Activated T-cell treated with anti-CD3 and anti-CD28 coated beads, Interleukin-2, amount 50 U/mL, for 72 hours (primary cell): ENCODE measurements at regions not wholly inside any gene's neighbourhood (a gene's known extent, or its start where the extent isn't known, plus 50 kb on each side); places are given as distances from the start of the nearest gene placed in this dataset.

Experiments used
- ATAC-seq, 2 donors: fragments of 150-1000 bp; cut with Tn5 transposase; replicated peaks in 1 of 2; 2 replicates each; pipeline ENCODE4 v1.10.0; 2021; ENCODE audit warnings: moderate library complexity in 2 of 2, mild to moderate bottlenecking in 1 of 2
- DNase-seq, 2 donors: peaks; one replicate each; pipeline ENCODE4 v3.0.0; 2021 to 2022; ENCODE audit warnings: mixed read lengths in 1 of 2
- H3K27ac Mint-ChIP-seq: one replicate; pipeline ENCODE4 v1.8.0; 2022; ENCODE audit warnings: mild to moderate bottlenecking, moderate library complexity, mixed read lengths
- H3K27me3 Mint-ChIP-seq: one replicate; pipeline ENCODE4 v1.8.0; 2022; ENCODE audit warnings: low read depth, mixed read lengths
- H3K36me3 Mint-ChIP-seq, 2 donors: one replicate each; pipeline ENCODE4 v1.8.0; 2022; ENCODE audit warnings: mixed read lengths in 2 of 2, mild to moderate bottlenecking in 1 of 2; ENCODE audit not compliant: insufficient read depth in 2 of 2
- H3K4me1 Mint-ChIP-seq: one replicate; pipeline ENCODE4 v1.8.0; 2022; ENCODE audit warnings: low read depth, mixed read lengths
- H3K4me3 Mint-ChIP-seq, 2 donors: one replicate each; pipeline ENCODE4 v1.8.0; 2022; ENCODE audit warnings: mild to moderate bottlenecking in 2 of 2, mixed read lengths in 2 of 2, moderate library complexity in 2 of 2
- H3K9me3 Mint-ChIP-seq, 2 donors: one replicate each; pipeline ENCODE4 v1.8.0; 2022; ENCODE audit warnings: mixed read lengths in 2 of 2

DNA sequence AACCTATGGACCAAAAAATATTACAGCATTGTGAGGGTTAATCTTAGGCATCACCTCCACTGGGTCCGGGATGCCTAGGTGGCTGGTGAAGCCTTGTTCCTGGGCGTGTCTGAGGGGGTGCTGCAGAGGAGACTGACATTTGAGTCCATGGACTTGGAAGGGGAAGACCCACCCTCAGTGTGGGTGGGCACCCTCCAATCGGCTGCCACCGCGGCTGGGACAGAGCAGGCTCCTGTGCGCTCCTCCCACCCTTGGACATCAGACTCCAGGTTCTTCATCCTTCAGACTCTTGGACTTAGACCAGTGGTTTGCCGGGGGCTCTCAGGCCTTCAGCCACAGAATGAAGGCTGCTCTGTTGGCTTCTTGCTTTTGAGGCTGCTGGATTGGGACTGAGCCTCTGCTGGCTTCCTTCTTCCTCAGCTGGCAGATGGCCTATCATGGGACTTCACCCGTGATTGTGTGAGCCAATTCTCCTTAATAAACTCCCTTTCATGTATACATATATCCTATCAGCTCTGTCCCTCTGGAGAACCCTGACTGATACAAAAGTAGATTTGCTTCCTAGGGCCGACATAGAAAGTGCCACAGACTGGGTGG, 113.1 kb downstream of the TTLL2 start:
- Mint-ChIP-seq H3K27ac (no peak overlapping the region), H3K36me3 (no peaks in the 10 kb centered on the region), H3K4me1 (no peaks in the 10 kb centered on the region), H3K4me3 (no peak overlapping the region), H3K27me3 (no peaks in the 10 kb centered on the region), H3K9me3 (no peaks in the 10 kb centered on the region)
- DNase-seq, result no peak
- ATAC-seq, result no peak

DNA sequence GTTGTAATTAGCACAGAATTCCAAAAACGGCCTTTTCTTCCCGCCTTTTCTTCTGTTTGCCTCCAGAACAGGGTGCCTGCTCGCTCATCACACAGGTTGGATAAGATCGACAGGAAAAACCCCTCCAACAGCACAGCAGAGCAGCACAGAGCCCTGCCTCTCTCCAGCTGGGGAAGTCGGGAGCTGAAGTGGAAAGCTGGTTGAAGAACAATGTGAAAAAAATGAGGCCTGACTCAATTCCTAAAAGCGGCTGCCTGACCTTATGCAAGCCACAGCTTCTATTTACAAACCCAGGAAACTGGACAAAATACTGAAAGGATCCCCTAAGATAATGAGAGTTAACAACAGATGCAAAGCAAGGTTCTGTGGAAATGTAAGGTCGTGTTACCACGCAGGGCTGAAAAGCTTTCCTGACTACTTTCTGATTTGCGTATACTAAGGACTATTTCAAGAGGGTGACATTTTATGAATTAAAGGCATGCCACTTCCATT, 116.9 kb downstream of the TTLL2 start:
- Mint-ChIP-seq H3K27me3 (no peaks in the 10 kb centered on the region), H3K4me3 (no peak overlapping the region), H3K36me3 (no peaks in the 10 kb centered on the region), H3K9me3 (no peaks in the 10 kb centered on the region), H3K4me1 (no peaks in the 10 kb centered on the region), H3K27ac (no peak overlapping the region)
- DNase-seq (no peak), ATAC-seq (no peak)

DNA sequence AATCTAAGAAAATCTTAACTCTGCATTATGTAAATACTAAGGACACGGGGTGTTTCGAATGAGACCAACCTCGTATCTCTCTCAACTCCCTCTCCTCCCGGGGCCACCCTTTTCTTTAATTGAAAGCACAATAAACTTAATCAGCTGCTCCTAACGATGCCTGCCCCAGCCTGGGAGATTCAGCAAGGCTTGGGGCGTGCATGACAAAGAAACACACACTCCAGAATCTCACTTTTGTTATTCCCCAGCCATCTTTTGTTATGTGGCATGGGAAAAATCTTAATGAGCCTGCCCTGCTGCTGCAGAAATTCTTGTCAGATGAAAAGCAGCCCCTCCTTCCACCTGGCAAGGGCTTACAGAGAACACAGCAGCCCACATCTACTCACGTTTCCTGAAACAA, 117.4 kb downstream of the TTLL2 start:
- Mint-ChIP-seq H3K9me3 (no peaks in the 10 kb centered on the region), H3K36me3 (no peaks in the 10 kb centered on the region), H3K27me3 (no peaks in the 10 kb centered on the region), H3K4me1 (no peaks in the 10 kb centered on the region), H3K27ac (no peak overlapping the region), H3K4me3 (no peak overlapping the region)
- no peak for DNase-seq
- no peak for ATAC-seq

DNA sequence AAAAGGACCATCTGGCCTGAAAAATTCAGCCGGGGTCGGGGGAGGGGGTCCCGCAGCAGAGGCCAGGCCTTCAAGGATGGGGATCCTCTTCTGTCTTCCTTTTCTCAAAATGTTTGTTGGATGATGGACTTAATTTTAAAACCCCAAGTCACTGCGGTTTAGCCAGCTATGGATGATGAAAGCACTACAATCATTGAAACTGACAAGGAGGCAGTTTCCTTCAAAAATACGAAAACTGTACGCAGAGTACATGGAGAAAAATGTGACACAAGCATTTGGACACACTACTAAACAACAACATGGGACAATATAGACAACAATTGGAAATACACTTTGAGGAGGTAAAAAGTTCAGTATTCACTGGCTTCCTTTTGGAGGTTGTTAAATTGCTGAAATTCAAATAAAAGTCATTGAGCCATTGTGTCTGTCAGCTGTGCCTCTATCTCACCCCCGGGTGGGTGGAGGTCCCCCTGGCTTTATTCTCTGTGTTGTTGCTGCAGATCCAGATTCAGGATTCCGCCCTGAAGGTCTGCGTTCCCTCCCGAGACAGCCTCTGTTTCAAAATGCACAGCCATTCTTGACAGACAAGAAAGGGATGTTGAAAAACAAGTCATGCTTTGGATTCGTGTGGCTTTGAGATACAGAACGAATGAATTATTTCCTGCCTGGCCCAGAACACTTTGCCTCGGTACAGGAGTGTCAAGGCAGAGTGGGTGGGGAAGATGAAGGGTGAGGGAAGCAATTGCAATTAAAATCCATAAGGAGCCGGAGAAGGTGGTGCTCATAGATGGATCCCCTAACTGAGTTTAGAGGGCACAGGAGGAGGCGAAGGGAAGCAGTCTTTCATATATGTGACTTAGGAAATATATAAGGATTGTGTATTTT, 118.2 kb downstream of the TTLL2 start:
- H3K36me3 Mint-ChIP-seq, result no peaks in the 10 kb centered on the region
- no peak overlapping the region for H3K27ac Mint-ChIP-seq
- no peaks in the 10 kb centered on the region for H3K4me1 Mint-ChIP-seq
- no peaks in the 10 kb centered on the region for H3K9me3 Mint-ChIP-seq
- no peak overlapping the region for H3K4me3 Mint-ChIP-seq
- H3K27me3 Mint-ChIP-seq, result no peaks in the 10 kb centered on the region
- ATAC-seq (no peak), DNase-seq (no peak)

DNA sequence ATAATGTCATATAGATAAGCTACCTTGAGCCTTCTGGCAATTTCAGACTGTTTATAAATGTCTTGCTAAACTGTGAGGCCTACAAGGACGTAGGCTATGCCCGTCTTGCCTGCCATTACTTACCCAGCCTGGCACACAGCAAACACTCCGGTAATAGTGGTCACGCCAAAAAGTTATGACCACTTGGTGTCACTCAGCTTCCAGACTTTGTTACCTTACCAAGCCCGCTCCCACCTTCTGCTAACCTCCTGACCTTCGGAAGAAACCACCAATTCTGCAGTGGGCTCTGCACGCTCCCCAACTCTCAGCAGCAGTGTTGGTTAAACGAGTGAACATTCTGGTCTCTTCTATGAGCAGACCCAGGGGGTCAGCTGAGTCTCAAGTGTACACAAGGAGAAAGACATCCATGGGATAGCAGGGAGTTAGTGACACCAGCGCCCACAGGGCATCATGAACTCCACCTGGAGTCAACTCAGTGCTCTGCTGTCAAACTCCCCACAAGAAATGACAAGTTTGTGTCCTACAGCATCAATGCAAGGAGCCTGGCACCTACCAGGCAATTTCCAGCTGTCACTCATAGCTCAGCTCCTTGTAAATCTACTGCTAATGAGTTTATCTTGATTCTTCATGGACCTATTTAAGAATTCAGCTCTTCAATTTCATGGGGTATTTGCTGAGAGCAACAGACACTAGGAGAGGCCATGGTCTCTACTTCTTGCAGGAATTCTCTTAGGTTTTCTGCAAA, 119.9 kb downstream of the TTLL2 start:
- H3K4me1 Mint-ChIP-seq, result no peaks in the 10 kb centered on the region
- no peaks in the 10 kb centered on the region for H3K36me3 Mint-ChIP-seq
- H3K27ac Mint-ChIP-seq, result no peak overlapping the region
- H3K9me3 Mint-ChIP-seq, result no peaks in the 10 kb centered on the region
- ATAC-seq (no peak), DNase-seq (no peak)
- H3K27me3 Mint-ChIP-seq, result no peaks in the 10 kb centered on the region
- H3K4me3 Mint-ChIP-seq, result no peak overlapping the region

DNA sequence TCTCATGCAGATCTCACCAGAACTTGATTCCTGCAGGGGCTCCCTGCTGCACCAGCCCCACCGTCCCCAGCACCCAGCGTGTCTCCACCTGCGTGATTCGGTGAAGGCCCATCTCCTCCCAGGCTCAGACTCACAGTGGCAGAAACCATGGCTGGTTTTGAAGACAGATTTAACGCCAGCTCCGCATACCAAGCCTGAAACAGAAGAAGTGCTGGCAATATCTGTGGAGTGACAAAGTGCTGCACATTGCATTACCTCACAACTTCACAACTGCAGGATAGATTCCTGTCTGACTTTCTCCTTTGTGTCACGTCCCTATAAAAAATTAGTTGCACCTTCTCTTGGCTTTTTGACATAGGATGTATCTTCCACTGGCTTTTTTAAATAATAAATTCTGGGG, 120.7 kb downstream of the TTLL2 start:
- H3K36me3 Mint-ChIP-seq, result no peaks in the 10 kb centered on the region

DNA sequence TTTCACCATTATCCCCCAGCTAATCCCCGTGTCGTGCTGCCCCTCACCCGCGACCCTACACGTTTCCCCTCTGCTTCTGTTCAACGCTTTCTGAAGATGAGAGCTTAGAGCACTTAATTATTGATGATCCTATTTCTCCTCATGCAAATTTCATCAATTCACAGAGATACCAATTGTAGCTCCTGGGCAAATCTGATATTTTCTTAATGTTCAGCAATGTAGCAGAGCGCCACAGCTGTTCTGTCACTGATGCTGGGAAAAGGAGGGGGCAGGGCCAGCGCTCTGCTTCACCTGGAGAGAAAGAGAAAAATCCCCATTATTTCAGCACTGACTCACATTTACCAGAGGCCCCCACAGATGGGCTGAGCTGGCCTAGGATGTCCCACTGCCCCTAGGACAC, 121.2 kb downstream of the TTLL2 start:
- no peaks in the 10 kb centered on the region for H3K9me3 Mint-ChIP-seq
- H3K36me3 Mint-ChIP-seq, result no peaks in the 10 kb centered on the region
- no peaks in the 10 kb centered on the region for H3K27me3 Mint-ChIP-seq

More for the DNA sequence above, 120.7 kb downstream of the TTLL2 start:
- H3K27ac Mint-ChIP-seq, result no peak overlapping the region
- no peaks in the 10 kb centered on the region for H3K9me3 Mint-ChIP-seq
- H3K4me3 Mint-ChIP-seq, result no peak overlapping the region
- ATAC-seq (no peak), DNase-seq (no peak)
- H3K4me1 Mint-ChIP-seq, result no peaks in the 10 kb centered on the region
- no peaks in the 10 kb centered on the region for H3K27me3 Mint-ChIP-seq

DNA sequence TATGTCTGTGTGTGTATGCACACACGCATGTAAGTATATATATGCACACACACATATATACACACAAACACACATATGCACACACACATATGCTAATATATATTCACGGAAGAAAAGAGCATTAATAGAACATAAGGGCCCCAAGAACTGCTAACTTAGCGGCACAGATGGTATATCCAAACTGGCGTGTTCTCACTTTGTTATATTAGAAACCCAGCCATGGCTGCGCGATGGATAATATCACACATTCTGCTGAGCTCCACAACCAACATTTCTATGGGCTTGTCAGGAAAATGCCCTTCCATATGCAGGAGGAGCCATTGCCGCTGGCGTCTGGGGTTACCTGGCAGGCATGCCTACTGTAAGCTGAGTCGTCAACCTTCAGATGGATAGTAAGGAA, 122.1 kb downstream of the TTLL2 start:
- DNase-seq, result no peak
- no peak for ATAC-seq
- H3K27ac Mint-ChIP-seq, result no peak overlapping the region
- H3K36me3 Mint-ChIP-seq, result no peaks in the 10 kb centered on the region
- no peak overlapping the region for H3K4me3 Mint-ChIP-seq
- H3K4me1 Mint-ChIP-seq, result no peaks in the 10 kb centered on the region
- no peaks in the 10 kb centered on the region for H3K9me3 Mint-ChIP-seq
- H3K27me3 Mint-ChIP-seq, result no peaks in the 10 kb centered on the region

More for the DNA sequence above, 121.2 kb downstream of the TTLL2 start:
- DNase-seq (no peak), ATAC-seq (no peak)
- Mint-ChIP-seq H3K4me1 (no peaks in the 10 kb centered on the region), H3K27ac (no peak overlapping the region), H3K4me3 (no peak overlapping the region)

DNA sequence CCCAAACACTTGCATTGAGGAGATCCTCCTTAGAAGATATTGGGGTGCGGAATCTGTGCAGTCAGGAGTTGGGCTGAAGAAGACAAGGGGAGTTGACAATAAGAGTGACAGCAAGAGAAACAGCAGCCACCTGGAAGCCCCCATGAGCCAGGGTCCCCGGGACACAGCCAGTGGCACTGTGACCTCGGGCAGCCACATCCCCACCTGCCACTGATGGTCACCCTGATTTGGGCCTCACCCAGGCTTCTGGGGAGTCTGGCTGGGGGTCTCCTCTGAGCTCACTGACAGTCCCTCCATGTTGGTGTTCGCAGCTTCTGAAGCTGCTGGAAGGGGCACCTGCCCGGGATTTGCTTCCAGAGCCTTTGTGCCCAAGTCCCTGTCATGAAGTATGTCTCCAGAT, 123.5 kb downstream of the TTLL2 start:
- no peaks in the 10 kb centered on the region for H3K36me3 Mint-ChIP-seq
- H3K27ac Mint-ChIP-seq, result no peak overlapping the region
- no peaks in the 10 kb centered on the region for H3K4me1 Mint-ChIP-seq
- no peak for DNase-seq
- H3K27me3 Mint-ChIP-seq, result no peaks in the 10 kb centered on the region
- no peak overlapping the region for H3K4me3 Mint-ChIP-seq
- ATAC-seq, result no peak
- H3K9me3 Mint-ChIP-seq, result no peaks in the 10 kb centered on the region

DNA sequence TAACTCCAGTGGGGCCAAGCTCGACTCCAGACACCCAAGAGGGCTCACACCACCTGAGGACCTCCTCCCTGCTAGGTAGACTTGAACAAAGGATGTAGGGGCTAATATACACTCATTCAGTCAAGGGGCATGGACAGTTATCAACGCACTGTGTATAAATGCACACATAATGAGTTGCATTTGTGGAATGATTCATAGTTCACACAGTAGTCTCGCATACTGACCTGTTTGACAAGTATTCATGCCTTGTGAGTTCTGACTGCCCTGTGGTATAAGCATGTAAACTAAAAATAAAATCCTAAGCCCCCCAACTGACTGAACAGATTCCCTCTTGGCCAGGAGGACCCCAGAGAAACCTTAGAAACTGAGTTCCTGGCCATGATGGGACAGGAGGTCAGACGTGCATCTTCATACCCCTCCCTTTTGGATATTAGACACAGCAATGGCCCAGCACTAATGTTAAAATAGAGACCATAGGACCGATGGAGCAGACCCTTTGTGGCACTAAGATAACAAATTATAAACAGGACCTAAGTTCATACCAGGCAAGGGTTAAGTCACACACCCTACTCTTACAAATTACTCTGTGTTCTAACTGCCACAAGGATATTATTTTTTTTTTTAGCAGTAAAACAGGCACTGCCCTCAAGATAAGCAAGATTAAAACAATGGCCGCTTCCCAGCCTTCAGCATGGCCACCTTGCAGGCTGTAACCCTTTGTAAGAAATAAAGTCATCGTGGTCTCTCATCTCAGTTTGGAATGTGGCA, 124.4 kb downstream of the TTLL2 start:
- Mint-ChIP-seq H3K4me3 (no peak overlapping the region), H3K36me3 (no peaks in the 10 kb centered on the region), H3K4me1 (no peaks in the 10 kb centered on the region), H3K27ac (no peak overlapping the region), H3K9me3 (no peaks in the 10 kb centered on the region), H3K27me3 (no peaks in the 10 kb centered on the region)
- ATAC-seq, result no peak
- DNase-seq, result no peak

DNA sequence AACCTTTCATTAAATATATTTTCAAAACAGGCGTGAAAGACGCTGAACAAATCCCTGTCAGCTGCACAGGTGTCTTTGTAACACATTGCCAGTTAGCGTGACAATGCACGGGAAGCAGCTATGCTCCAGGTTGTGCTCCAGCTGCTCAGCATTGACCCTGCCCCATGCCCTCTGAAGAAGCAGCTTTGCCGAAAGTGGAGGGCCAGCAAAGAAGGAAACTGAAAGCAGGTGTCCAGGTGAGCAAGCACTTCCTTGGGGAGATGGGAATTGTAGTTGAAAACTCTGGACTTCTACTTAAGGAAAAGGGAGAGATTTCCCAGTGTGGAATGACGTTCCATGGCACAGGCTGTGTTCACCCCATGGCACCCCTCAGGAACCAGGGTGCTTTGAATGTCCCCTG, 125.7 kb downstream of the TTLL2 start:
- H3K27me3 Mint-ChIP-seq, result no peaks in the 10 kb centered on the region
- no peaks in the 10 kb centered on the region for H3K4me1 Mint-ChIP-seq
- no peaks in the 10 kb centered on the region for H3K36me3 Mint-ChIP-seq
- ATAC-seq, result no peak
- H3K4me3 Mint-ChIP-seq, result no peak overlapping the region
- DNase-seq, result no peak
- no peak overlapping the region for H3K27ac Mint-ChIP-seq
- no peaks in the 10 kb centered on the region for H3K9me3 Mint-ChIP-seq

DNA sequence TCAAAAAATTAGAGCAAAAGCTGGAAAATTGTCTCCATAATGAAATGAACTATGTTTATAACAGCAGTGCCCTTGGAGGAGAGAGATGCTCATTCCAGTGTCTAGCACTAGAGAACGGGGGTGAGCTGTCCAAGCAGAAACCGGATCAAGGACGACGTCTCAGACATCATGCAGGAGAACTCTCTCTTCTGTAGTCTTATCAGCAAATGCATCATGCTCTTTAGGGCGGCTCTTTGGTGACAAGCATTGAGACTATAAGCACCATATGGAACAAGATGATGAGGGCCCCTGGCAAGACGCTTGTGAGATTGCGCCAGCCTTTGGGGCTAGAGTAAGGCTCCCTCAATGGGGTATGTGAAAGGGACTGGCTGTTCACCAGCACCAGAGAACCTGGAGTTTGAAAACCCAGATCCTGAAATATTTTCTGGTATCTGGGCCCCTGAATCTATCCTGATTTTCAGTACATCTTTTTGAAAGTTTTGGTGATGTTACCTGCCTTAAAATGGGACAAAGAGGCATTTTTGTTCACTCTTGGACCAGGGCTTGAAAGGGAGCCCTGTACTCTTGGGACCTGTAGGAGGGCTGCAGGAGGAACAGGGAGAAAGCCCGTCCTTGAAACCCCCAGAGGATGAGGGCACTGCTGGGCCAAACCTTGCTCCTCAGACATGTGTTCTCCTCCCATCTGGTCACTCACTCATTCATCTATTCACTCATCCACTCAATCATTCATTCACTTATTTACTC, 127.6 kb downstream of the TTLL2 start:
- H3K27ac Mint-ChIP-seq, result no peak overlapping the region
- H3K4me1 Mint-ChIP-seq, result no peaks in the 10 kb centered on the region
- H3K4me3 Mint-ChIP-seq, result no peak overlapping the region
- H3K36me3 Mint-ChIP-seq, result no peaks in the 10 kb centered on the region
- H3K9me3 Mint-ChIP-seq, result no peaks in the 10 kb centered on the region
- H3K27me3 Mint-ChIP-seq, result no peaks in the 10 kb centered on the region
- no peak for ATAC-seq
- DNase-seq, result no peak
